ENCODE measurements at regions not wholly inside any gene's neighbourhood (a gene's known extent, or its start where the extent isn't known, plus 50 kb on each side); places are given as distances from the start of the nearest gene placed in this dataset.
A peak's percentile ranks its signal among the peaks of the same experiment; 100 is the strongest.

GRCh38 chr3:190995156-190995555 is 132.7 kb upstream of the GMNC start:
- H3K4me3 ChIP-seq (replicated peaks in 1 of 2; ENCODE audit: low read depth in 2 of 2, low read length in 2 of 2): no peak overlapping the region
- no peak for DNase-seq (ENCODE audit: low read depth in 2 of 2)
- no peak for TF ChIP-seq CTCF (IDR thresholded peaks at IDR 0.05; ENCODE audit: low read depth, low read length)

- H3K4me3 ChIP-seq (replicated peaks in 1 of 2; ENCODE audit: low read depth in 2 of 2, low read length in 2 of 2): no peak overlapping the region
- no peak for DNase-seq (ENCODE audit: low read depth in 2 of 2)
- no peak for TF ChIP-seq CTCF (IDR thresholded peaks at IDR 0.05; ENCODE audit: low read depth, low read length)
Observed at GRCh38 chr3:190990898-190991297, 128.4 kb upstream of the GMNC start.

GRCh38 chr3:190989218-190989617 is 126.7 kb upstream of the GMNC start:
- no peak overlapping the region for H3K4me3 ChIP-seq (replicated peaks in 1 of 2; ENCODE audit: low read depth in 2 of 2, low read length in 2 of 2)
- TF ChIP-seq CTCF (IDR thresholded peaks at IDR 0.05; ENCODE audit: low read depth, low read length): no peak
- no peak for DNase-seq (ENCODE audit: low read depth in 2 of 2)

- no peak overlapping the region for H3K4me3 ChIP-seq (replicated peaks in 1 of 2; ENCODE audit: low read depth in 2 of 2, low read length in 2 of 2)
Observed at GRCh38 chr3:190988102-190988501, 125.6 kb upstream of the GMNC start.

GRCh38 chr3:190984502-190985244 is 122.2 kb upstream of the GMNC start:
- no peak for DNase-seq (ENCODE audit: low read depth in 2 of 2)
- TF ChIP-seq CTCF (IDR thresholded peaks at IDR 0.05; ENCODE audit: low read depth, low read length): no peak

More at GRCh38 chr3:190988102-190988501, 125.6 kb upstream of the GMNC start:
- DNase-seq (ENCODE audit: low read depth in 2 of 2): no peak
- no peak for TF ChIP-seq CTCF (IDR thresholded peaks at IDR 0.05; ENCODE audit: low read depth, low read length)

GRCh38 chr3:190983875-190984274 is 121.4 kb upstream of the GMNC start:
- H3K4me3 ChIP-seq (replicated peaks in 1 of 2; ENCODE audit: low read depth in 2 of 2, low read length in 2 of 2): no peak overlapping the region
- TF ChIP-seq CTCF (IDR thresholded peaks at IDR 0.05; ENCODE audit: low read depth, low read length): no peak
- no peak for DNase-seq (ENCODE audit: low read depth in 2 of 2)

More at GRCh38 chr3:190984502-190985244, 122.2 kb upstream of the GMNC start:
- H3K4me3 ChIP-seq (replicated peaks in 1 of 2; ENCODE audit: low read depth in 2 of 2, low read length in 2 of 2): no peak overlapping the region

- no peak overlapping the region for H3K4me3 ChIP-seq (replicated peaks in 1 of 2; ENCODE audit: low read depth in 2 of 2, low read length in 2 of 2)
- TF ChIP-seq CTCF (IDR thresholded peaks at IDR 0.05; ENCODE audit: low read depth, low read length): no peak
- peak in 1 of 2 donors; percentile 4 for DNase-seq (ENCODE audit: low read depth in 2 of 2)
Observed at GRCh38 chr3:190973771-190974170, 111.3 kb upstream of the GMNC start.
